GM19240 (cell line): ENCODE measurements at regions not wholly inside any gene's neighbourhood (a gene's known extent, or its start where the extent isn't known, plus 50 kb on each side); places are given as distances from the start of the nearest gene placed in this dataset.

Source experiments
- DNase-seq: peaks from one replicate; pipeline ENCODE4 v3.0.0; 2011; ENCODE audit warnings: low spot score; ENCODE audit not compliant: insufficient read length

DNA sequence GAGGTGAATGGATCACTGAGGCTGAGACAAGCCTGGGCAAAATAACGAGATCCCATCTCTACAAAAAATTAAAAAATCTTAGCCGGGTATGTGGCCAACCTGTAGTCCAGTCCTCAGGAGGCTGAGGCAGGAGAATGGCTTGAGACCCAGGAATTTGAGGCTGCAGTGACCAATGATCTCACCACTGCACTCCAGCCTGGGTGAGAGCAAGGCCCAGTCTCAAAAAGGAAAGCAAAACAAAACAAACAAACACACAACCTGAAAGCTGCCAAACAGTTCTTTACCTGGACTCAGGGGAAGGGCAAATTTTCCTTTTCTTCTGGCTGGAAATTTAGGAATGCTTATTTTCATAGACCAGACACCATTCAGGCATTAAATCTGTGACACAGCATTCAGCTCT is 163.1 kb upstream of the FAT1 start:
- no peak for DNase-seq

DNA sequence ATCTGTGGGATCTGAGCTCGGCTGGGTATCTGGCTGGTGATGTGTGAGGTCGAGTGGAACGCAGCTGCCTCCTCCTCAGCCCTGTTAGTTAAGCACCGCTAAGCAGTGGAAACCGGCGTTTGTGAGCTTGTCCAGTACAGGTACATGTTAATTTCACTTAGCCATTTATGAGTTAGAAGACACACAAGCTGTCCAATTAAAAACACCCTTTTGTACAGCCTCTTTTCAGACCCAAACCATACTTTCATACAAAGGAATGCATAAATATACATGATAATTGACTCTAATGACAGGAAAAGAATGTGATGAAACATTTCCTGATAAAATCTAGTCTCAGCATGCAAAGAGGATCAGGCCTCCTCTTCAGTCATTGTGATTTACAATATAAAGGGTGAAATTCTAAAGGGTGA is 163.6 kb upstream of the FAT1 start:
- no peak for DNase-seq

DNA sequence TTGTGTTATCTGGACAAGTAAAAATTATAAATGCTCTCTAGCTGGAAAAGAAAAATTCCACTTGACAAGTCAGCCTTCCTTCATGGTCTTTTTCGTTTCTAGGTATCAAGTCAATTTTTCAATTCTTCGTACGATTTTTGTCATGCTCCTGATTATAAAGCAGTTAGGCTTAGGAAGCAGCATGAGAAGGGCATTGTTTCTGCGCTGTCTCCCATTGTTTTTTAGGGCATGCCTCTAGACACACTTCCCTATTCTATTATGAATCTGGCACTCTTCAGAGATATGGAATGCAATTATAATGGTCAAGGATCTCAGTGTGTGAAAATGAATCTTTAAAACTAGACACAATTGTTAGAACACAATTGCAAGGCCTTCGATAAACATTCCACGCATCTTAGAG is 164.1 kb upstream of the FAT1 start:
- no peak for DNase-seq

DNA sequence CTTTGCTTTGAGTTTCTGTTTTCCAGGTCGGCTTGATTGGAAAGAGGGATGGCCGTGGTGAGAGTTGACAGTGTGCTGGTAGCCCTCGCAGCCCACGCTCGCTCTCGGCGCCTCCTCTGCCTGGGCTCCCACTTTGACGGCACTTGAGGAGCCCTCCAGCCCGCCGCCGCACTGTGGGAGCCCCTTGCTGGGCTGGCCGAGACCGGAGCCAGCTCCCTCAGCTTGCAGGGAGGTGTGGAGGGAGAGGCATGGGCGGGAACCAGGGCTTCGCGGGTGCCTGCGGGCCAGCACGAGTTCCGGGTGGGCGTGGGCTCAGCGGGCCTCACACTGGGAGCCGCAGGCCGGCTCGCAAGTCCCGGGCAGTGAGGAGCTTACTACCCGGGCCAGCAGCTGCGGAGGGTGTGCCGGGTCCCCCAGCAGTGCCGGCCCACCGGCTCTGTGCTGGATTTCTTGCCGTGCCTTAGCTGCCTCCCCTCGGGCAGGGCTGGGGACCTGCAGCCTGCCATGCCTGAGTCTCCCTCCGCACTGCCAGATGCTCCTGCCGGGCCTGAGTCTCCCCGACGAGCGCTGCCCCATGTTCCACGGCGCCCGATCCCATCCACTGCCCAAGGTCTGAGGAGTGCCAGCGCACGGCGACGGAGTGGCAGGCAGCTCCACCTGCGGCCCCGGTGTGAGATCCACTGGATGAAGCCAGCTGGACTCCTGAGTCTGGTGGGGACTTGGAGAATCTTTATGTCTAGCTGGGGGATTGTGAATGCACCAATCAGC is 166.4 kb upstream of the FAT1 start:
- DNase-seq, result no peak

DNA sequence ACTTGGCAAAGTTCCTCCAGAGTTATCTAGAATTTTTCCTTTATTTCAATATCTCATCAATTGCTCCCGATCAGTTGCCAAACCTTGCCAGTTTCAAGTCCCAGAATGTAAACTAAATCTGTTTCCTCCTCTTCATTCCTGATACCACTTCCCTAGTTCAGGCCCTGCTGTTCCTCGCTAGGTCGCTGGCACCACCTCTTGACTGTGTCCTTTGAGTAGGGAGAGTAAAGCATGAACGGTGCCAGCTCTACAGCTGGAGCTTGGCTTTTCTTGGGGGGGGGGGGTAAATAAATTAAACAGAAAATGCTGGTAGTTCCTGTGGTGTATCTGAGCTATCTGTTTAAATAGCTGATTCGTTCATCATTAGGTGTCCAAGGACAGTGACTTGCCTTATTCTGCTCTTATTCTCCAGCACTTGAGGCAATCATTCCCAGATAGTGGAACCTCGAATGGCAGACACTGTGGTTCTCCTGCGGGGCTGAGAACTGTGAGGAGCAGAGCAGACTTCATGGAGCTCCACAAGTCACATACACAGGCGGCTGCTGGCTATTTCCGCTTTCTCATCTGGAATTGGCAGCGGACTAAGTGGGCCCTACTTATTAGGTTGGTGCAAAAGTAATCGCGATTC is 168.3 kb upstream of the FAT1 start:
- DNase-seq, result no peak

DNA sequence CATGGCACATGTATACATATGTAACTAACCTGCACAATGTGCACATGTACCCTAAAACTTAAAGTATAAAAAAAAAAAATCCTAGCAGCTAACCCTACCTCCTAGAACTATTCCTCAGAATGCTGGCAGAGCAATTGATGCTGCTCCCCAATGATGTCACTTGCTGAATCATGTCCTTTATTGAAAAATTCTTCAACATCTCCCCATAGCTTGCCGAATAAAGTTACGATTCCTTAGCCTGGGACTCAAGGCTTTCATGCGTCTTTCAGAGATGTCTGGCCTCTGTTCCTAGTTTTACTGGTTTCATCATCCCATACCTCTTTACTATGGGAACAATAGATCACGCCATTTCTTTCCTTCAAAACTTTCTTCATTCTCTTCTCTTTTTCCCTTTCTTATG is 174.7 kb upstream of the FAT1 start:
- no peak for DNase-seq

DNA sequence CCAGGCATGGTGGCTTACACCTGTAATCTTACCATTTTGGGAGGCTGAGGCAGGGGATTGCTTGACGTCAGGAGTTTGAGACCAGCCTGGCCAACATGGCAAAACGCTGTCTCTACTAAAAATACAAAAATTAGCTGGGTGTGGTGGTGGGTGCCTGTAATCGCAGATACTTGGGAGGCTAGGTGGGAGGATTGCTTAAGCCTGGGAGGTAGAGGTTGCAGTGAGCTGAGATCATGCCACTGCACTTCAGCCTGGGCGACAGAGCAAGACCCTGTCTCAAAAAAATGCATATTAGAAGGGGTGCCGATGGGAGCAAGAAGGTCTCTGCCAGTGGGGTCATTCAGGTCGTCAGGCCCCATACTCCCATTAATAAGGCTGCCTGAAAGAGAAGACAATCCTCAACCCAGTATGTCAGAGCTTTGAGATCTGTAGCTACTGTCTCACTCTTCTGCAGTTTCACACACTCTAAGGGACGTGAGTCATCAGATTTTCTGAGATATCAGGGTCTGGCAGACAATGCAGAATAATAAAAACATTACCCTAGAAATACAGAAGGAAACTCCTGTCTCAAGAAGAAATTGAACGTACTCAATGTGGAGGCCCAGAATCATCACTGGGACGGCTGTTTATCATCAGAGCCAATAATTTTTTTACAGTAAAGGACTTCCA is 176.7 kb upstream of the FAT1 start:
- no peak for DNase-seq

DNA sequence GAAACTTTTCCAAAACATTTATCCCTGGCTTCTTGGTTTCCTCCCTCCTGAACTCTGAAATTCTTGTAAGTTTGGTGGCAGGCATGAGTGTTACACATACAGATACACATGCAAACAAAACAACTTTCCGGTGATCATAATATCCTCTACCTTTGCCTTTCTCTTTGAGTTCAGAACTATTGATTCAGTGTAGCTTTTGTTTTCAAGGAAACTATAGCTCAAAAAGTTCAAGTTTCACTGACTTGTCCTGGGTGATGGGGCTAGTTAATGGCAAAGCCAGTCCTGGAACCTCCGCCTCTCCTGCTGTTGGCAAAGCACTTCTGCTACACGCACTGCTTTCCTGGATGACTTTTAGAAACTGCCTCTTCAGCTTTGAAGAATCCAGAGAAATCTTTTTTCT is 177.3 kb upstream of the FAT1 start:
- DNase-seq, result no peak

DNA sequence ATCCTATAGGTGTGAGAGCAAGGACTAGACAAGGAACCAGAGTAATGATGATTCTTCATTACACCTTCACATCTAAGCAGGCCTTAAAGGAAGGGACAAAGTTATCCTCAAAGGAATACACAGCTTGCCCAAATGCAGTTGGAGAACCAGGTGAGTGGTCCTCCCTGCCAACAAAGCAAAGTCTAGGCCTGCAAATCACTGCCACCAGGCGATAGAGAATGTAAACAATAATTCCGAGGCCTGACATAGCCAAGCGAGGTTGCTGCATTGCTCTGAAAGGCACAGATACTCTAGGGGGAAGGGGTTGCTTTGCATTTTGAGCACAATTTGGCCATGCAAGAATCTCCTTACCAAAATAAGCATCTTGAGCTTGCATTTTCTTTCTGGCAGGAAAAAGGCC is 178.2 kb upstream of the FAT1 start:
- no peak for DNase-seq

DNA sequence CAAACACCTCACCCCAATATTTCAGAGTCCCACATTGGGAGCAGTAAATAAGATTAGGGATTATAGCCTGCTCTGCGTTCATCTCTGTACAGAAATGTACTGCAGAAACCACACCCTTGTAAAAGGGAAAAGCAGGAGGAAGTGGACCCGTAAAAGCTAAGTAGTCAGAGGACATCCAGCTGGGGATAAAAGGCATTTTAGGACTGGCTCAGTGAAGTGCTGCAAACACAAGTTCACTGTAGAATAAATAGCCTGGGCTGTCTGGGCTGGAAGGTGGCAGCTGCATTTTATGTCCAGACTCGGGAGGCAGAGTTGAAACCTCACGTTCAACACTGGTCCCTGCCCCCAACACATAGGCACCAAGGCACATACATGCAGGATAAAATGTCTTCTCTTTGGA is 178.7 kb upstream of the FAT1 start:
- DNase-seq, result no peak

DNA sequence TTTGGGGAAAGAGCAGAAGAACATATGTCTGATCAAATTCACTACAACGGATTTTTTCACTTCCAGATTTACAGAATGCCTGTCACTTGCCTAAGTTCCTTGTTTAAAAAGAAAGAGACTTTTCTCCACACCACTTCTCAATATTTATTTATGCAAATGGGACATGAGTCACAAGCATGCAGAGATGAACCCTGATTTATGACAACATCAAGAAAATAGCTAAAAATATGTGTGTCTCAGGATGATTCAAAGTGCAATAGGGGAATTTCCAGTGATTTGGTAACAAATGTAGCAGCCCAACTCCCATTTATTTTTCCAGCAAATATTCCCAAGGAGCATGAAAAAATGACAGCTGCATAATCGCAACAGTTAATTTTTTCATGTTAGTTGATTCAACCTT is 180.4 kb upstream of the FAT1 start:
- no peak for DNase-seq

DNA sequence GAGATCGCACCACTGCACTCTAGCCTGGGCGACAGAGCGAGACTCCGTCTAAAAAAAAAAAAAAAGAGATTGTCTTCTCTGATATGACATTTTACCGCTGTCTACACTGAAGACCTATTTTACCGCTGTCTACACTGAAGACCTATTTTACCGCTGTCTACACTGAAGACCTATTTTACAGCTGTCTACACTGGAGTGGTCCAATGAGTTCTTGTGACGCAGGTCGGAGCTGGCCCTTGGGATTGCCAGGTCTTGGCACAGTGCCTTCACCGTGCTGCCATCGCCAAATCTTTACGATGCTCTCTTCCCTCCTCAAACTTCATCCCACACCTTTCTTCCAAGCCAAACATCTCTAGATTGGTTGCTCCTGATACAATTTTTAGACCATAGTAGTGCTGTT is 183.1 kb upstream of the FAT1 start:
- DNase-seq, result no peak

DNA sequence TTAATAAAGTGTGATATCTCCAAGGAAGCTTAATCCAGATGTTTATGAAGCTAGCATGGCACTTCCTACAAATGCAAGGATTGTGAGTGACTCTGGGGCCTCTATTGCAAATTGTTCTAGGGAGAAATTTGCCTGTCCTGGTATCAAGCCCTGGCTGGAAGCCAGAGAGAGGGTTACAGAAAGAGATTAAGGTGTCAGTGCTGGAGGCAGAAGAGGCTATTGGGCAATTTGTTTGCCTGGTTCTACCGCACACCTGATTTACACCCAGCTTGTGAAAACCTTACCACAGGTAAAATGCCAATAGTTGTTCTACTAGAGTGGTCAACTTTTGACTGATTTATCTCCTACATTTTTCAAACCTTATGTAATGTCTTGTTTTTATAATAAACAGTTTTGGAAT is 186.7 kb upstream of the FAT1 start:
- no peak for DNase-seq

DNA sequence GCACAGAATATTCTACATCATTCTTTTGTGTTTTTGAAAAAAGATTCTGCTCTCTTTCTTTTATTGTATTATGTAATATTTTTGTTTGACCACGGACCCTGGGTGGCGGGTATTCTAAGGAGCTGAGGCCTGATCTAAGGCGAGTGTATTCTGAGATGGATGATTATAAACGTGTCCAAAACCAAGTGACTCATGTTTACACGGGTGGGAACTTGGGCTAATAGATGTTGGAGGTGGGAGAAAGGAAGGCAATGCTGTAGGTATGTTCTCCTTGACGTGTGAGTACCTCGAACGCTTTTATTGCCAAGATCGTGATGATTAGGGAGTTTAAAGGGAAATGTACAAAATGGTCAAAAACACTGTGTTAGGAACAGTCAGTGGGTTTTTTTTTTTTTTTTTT is 188.9 kb upstream of the FAT1 start:
- DNase-seq, result no peak

DNA sequence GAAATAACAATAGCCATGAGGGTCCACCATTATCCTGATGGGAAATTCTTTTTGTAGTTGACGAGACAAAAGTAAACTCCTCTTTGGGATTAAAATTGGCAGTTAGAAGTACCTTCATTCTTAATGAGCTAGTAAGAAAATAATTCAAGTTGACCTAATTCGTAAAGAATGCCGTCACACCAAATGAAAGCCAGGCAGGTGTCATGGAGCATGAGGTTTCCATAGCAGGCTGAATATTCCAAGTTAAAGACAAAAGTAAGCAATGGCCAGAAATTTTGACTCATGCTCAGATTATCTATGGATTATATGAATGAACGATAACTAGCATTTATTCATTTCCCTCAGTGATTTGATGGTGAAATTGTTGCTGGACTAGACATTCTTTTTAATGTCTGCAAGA is 192.2 kb upstream of the FAT1 start:
- no peak for DNase-seq

DNA sequence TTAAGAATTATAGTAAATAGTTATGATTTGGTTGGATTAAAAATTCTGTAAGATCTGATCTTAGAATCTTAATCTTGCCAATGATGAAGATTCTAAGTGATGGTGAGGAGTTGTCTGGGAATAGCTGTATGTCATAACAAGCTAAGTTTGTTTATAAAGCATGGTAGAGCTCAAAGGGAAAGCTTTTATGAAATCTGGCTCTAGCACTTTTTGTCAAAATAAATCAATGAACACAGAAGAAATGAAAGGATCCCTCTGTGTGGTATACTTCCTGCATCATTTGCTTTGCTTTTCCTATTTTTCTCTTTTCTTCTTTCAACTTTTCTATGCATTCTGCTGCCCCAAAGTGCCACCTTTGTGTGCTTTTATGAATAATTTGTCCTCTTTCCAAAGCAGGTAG is 193.5 kb upstream of the FAT1 start:
- no peak for DNase-seq

DNA sequence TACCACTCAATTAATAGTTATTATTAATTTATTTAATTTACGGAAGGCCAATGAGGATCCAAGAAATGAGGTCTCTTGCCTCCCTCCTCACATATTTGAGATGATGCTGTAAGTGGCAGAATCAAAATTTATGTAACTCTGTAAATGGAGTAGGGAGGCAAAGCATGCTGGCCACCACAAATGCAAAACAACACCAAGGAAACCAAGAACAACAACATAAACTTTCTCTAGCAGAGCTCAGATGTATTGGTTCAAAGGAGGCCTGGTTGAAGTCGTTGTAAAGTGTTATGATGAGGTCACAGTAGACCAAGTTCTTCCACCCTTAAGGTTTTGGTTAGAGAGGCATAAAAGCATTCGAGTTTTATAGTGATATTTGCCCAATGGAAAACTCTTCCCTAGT is 194.8 kb upstream of the FAT1 start:
- DNase-seq, result no peak

DNA sequence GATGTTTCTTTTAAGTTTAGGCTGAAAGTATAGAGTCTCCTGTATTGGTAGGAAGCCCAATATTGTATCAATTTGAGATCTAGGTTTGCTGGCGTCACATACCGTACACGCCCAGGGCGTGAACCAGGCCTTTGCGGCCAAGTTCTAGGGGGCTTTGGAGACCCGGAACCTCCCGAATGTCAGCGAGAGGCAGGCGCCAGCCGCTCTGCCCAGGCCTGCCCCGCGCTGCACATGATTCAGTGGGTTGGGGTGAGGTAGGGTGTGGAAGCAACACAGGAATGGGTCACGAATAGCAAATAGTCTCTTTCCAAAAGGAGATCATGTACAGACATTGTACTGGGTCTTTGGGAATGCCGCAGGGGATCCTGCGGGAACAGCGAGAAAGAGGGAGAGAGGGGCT is 195.7 kb upstream of the FAT1 start:
- no peak for DNase-seq

DNA sequence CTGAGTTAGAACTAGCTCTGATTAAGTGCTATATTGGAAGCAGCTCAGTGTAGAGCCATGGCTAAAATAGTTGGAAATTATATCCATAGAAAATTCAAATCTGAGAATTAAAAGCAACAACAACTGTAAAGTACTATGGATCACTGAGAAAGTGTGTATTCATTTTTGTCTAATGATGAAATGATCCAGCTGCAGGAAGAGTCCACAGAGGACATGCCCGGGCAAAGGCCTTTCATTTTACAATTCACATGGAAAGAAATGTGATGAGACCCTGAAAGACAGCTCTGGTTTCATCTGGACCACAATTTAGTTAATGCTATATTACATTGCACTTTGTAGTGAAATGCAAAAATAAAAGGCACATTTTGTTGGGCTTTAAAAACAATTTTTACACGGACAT is 196.8 kb upstream of the FAT1 start:
- DNase-seq, result no peak

DNA sequence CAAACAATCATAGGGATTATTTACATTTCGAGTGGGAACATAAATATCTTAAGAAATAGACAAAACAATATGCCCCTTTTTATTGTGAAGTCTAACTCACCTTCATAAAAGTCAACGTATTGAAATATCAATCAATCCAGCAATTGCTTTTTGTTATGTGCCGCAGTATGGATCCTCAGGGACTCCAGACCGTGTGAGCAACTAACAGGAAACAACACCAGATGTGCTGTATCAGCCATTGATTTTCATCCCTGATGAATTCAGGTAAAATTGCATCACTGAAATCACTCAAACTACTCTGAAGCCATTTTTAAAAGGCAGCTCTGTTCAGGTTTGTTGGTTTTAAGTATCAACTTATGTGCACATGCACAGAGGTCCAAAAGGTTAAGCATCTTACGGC is 197.3 kb upstream of the FAT1 start:
- DNase-seq, result no peak

DNA sequence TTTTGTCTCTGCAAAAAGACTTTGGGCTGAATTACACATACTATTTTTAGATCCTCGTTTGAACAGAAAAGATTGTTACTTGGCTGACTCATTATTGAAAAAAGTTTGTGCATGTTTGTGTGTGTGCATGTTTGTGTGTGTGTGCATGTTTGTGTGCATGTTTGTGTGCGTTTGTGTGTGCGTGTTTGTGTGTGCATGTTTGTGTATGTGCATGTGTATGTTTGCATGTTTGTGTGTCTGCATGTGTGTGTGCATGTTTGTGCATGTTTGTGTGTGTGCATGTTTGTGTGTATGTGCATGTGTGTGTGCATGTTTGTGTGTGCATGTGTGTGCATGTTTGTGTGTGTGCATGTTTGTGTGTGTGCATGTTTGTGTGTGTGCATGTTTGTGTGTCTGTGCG is 201.1 kb upstream of the FAT1 start:
- no peak for DNase-seq

DNA sequence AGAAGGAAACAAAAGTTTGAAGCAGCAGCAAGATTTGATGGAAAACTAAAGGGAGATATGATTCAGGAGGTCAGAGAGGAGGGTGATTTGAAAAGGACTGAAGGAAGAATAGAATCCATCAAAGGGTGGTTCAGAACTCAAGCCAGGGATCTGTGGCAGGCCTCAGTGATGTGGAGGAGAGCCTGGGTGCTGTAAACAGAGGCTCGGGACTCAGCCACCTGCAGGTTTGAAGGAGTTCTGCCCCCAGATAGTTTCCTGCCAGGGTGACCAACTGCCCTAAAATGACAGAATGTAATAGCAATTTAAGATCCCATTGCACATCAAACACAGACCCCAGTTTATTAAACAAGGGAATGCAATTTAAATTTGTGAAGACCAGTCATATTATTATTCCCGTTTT is 204.0 kb upstream of the FAT1 start:
- no peak for DNase-seq

DNA sequence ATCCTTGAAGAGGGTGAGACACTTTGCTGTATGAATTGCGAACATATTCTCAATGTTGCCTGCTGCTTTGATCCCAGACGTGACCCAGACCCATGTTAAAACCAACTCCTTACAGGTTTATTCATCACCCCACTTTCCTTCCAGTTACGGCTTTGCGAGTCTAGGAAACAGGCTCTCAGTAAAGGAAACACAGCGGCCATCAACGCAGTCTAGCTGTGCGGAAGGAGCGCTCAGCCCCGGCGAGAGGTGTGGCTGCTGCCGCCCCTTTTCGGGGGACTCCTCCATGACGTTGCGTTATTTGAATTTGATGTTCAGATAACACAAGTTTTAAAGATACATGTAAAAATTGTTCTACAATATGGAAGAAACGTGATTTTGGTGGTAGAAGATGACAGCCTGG is 206.4 kb upstream of the FAT1 start:
- no peak for DNase-seq
